ENCODE measurements at regions not wholly inside any gene's neighbourhood (a gene's known extent, or its start where the extent isn't known, plus 50 kb on each side); places are given as distances from the start of the nearest gene placed in this dataset.

DNA sequence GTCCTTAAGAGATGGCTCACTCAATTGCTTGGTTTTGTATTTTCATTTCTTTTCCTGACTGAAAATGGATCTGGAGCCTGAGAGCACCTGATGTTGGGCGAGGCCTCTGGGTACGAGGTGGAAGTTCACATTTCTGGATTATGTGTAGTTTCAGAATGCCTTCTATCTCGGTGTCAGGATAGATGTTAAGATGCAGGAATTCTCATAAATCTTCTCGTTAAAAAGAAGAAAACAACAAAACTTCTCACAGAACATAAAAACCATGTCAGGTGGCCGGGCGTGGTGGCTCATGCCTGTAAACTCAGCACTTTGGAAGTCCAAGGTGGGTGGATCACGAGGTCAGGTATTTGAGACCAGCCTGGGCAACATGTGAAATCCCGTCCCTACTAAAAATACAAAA, 101.8 kb downstream of the RHOU start:
- TF ChIP-seq, protein P1, sequence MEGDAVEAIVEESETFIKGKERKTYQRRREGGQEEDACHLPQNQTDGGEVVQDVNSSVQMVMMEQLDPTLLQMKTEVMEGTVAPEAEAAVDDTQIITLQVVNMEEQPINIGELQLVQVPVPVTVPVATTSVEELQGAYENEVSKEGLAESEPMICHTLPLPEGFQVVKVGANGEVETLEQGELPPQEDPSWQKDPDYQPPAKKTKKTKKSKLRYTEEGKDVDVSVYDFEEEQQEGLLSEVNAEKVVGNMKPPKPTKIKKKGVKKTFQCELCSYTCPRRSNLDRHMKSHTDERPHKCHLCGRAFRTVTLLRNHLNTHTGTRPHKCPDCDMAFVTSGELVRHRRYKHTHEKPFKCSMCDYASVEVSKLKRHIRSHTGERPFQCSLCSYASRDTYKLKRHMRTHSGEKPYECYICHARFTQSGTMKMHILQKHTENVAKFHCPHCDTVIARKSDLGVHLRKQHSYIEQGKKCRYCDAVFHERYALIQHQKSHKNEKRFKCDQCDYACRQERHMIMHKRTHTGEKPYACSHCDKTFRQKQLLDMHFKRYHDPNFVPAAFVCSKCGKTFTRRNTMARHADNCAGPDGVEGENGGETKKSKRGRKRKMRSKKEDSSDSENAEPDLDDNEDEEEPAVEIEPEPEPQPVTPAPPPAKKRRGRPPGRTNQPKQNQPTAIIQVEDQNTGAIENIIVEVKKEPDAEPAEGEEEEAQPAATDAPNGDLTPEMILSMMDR (IDR thresholded peaks at IDR 0.05): no peak
- H3K4me1 ChIP-seq: peaks cover 0 to 9% of the 10 kb centered on the region in 2 donors
- DNase-seq (ENCODE audit: low spot score): no peak
- H3K36me3 ChIP-seq: no peaks in the 10 kb centered on the region
- no peaks in the 10 kb centered on the region for H3K27me3 ChIP-seq
- H3K27ac ChIP-seq: no peak overlapping the region
- H3K9me3 ChIP-seq: no peaks in the 10 kb centered on the region
- H3K4me3 ChIP-seq: no peak overlapping the region

DNA sequence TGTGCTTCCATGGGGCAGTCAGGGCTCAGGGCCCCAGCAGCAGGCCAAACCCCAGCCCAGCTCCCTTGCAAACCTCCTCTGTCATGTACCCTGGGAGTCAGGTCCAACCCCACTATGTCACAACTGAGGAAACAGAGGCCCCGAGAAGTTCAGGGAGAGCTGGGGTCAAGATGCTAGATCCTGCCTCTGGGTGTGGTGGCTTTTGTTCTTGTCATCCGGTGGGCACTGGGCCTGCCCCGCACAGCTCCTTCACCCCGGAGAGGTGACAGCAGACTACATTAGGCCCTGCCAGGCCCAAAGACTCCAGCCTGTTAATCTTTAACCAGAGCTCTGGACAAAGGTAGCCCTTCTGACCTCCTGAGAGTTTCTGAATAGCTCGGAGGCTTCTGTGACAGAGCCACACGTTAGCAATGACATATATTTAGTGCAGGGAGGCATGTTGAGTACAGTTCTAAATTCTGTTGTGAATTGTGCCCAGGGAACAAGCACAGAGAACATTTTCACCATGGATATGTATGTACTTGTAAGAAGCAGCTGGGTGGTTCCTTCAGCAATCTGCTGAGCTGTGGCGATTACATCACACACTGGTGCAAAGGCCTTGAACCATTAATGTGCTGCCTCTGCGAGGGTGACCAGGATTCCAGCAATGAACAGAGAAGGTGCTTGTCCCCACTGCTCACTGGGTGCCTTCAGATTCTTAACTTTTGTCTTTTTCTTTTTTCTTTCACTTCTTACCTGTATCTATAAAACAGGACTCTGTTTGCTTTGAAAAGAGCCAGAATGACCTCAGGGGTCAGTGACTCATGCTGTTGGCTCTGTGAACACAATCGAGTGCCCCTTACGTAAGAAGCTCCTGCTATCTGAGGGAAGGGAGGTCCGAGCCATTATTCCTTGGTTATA, 102.8 kb downstream of the RHOU start:
- Histone ChIP-seq H3K9me3 (no peaks in the 10 kb centered on the region), H3K36me3 (no peaks in the 10 kb centered on the region), H3K4me1 (peaks cover 0 to 9% of the 10 kb centered on the region in 2 donors), H3K27me3 (no peaks in the 10 kb centered on the region), H3K4me3 (no peak overlapping the region), H3K27ac (peak overlapping the region; percentile 52 to 63)
- peak; percentile 82 for DNase-seq (ENCODE audit: low spot score)
- TF ChIP-seq, protein P1 (IDR thresholded peaks at IDR 0.05): no peak

DNA sequence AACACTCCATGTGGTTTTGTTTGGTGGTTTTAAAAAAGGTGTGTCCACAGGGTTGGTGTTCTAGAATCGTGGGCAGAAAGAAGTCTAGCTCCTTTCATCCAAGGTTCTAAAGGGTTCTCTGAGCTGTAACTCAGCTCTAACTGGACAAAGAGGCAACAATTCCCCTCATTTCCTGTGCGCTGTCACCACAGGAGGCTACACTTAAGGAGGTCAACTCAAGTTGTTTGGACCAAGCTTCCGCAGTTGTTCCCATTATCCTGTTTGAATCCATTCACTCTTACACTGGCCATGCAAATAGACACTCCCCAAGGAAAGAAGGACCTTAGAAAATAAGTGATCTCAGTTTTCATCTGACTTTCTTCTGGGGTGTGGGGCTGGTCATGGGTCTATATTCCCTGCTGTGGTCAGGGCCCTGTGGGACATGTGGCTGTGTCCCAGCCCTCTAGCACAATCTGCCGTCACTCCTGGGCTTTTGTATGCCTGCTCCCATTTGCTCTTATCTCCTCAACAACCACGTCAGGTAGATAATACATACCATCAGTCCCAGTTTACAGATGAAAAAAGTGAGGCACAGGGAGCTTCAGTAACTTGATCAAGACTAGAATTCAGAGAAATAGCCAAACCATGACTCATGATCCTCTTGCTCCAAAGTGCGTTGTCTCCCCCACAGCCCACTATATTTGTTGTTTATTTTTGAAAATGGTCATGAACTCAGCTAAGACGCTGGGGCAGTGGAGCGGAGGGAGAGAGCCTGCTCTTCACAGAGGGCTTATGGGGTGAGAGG, 103.6 kb downstream of the RHOU start:
- no peaks in the 10 kb centered on the region for H3K36me3 ChIP-seq
- TF ChIP-seq, protein P1 (IDR thresholded peaks at IDR 0.05): no peak
- H3K27me3 ChIP-seq: no peaks in the 10 kb centered on the region
- no peak for DNase-seq (ENCODE audit: low spot score)
- H3K27ac ChIP-seq: peak overlapping the region in 1 of 2 donors; percentile 52
- peaks cover 0 to 9% of the 10 kb centered on the region in 2 donors for H3K4me1 ChIP-seq
- no peaks in the 10 kb centered on the region for H3K9me3 ChIP-seq
- H3K4me3 ChIP-seq: no peak overlapping the region

DNA sequence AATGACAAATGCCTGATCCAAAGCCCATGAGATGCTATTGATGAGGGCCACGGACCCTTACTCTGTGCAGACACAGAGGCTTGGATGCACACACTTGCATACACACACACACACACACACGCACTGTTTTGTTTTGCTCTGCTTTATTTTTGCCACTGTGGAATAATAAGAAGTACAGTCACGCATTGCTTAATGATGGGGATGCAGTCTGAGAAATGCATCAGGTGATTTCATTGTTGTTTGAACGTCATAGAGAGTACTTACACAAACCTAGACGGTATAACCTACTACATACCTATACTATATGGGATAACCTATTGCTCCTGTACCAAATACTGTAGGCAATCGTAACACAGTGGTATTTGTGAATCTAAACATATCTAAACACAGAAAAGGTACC, 104.4 kb downstream of the RHOU start:
- DNase-seq (ENCODE audit: low spot score): no peak
- Histone ChIP-seq H3K4me3 (no peak overlapping the region), H3K27me3 (no peaks in the 10 kb centered on the region)

DNA sequence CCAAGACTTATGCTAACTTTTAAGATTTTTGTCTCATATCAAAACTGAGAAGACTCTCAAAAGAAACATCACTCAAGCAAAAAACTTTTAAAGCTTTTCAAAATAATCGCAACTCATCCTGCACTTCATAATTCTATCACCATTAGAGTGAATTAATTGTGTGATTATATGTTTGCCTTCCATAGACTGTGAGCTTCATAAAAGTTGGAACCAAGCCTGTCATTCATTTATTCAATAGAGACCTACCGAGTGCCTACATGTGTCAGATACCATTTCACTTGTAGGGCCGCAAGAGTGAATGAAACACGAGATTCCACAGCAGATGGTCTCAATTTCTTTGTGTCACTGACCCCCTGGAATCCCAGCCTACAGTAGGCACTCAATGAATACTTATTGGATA, 106.4 kb downstream of the RHOU start:
- Histone ChIP-seq H3K36me3 (no peaks in the 10 kb centered on the region), H3K4me3 (no peak overlapping the region), H3K9me3 (no peaks in the 10 kb centered on the region), H3K27ac (peak overlapping the region in 1 of 2 donors; percentile 15), H3K4me1 (peaks cover 0 to 9% of the 10 kb centered on the region in 2 donors), H3K27me3 (no peaks in the 10 kb centered on the region)
- TF ChIP-seq, protein P1 (IDR thresholded peaks at IDR 0.05): no peak
- DNase-seq (ENCODE audit: low spot score): no peak

More for the DNA sequence above, 104.4 kb downstream of the RHOU start:
- no peaks in the 10 kb centered on the region for H3K36me3 ChIP-seq
- peaks cover 0 to 9% of the 10 kb centered on the region in 2 donors for H3K4me1 ChIP-seq
- H3K9me3 ChIP-seq: no peaks in the 10 kb centered on the region
- H3K27ac ChIP-seq: no peak overlapping the region
- TF ChIP-seq, protein P1 (IDR thresholded peaks at IDR 0.05): no peak
